ENCODE measurements at regions not wholly inside any gene's neighbourhood (a gene's known extent, or its start where the extent isn't known, plus 50 kb on each side); places are given as distances from the start of the nearest gene placed in this dataset.

DNA sequence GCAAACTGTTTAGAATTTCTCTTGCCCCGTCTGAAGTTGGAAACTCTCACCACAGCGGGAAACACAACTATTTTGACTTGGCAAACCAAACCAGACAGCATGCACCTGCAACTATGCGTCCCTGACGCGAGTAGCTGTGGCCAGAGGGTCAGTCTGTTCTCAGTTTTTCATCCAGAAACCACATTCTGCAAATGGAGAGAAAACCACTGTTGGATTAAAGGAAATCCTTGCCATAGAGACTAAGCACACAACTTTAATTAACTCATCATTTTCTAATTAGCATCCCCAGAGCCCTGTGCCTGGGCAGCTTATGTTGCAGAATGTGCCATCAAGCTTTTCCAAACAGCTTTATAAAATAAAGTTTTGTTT lies 415.7 kb upstream of the TCF4 start:
- DNase-seq (ENCODE audit: low spot score): no peak
- H3K36me3 Mint-ChIP-seq (ENCODE audit: low read depth): no peaks in the 10 kb centered on the region
- peaks cover 17% of the 10 kb centered on the region for H3K4me1 Mint-ChIP-seq (ENCODE audit: low read depth)
- H3K27me3 Mint-ChIP-seq (ENCODE audit: low read depth): no peaks in the 10 kb centered on the region
- H3K4me3 Mint-ChIP-seq (ENCODE audit: unreplicated experiment): no peak overlapping the region
- H3K9me3 Mint-ChIP-seq (ENCODE audit: low read depth): no peaks in the 10 kb centered on the region
- H3K27ac Mint-ChIP-seq (ENCODE audit: unreplicated experiment): no peak overlapping the region
- no peak for TF ChIP-seq CTCF (IDR thresholded peaks at IDR 0.05)

- H3K36me3 Mint-ChIP-seq (ENCODE audit: low read depth): no peaks in the 10 kb centered on the region
- no peak overlapping the region for H3K4me3 Mint-ChIP-seq (ENCODE audit: unreplicated experiment)
- DNase-seq (ENCODE audit: low spot score): no peak
- no peaks in the 10 kb centered on the region for H3K27me3 Mint-ChIP-seq (ENCODE audit: low read depth)
- TF ChIP-seq CTCF (IDR thresholded peaks at IDR 0.05): no peak
- no peak overlapping the region for H3K27ac Mint-ChIP-seq (ENCODE audit: unreplicated experiment)
- H3K4me1 Mint-ChIP-seq (ENCODE audit: low read depth): peaks cover 23% of the 10 kb centered on the region
- no peaks in the 10 kb centered on the region for H3K9me3 Mint-ChIP-seq (ENCODE audit: low read depth)
Measured at GRCh38 chr18:56003009-56003719, 415.2 kb upstream of the TCF4 start.

DNA sequence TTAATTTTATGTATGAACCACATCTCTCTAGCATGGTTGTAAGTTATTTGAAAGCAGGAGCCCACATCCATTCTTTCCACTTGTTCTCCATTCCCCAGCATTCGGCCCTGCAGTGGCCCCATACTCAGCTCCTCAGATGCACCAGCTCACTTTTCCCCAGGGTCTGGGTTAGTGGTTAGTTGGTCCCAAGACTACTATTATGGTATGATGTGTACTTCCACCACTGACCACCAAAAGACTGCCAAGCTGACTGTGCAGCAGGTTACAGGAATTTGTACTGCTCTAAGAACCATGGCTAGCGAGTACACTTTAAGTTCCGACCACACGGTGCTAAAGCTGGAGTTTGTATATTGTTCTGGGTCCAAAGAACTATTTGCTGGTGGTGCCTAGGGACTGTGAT lies 413.6 kb upstream of the TCF4 start:
- no peak overlapping the region for H3K4me3 Mint-ChIP-seq (ENCODE audit: unreplicated experiment)
- no peak for DNase-seq (ENCODE audit: low spot score)
- H3K27ac Mint-ChIP-seq (ENCODE audit: unreplicated experiment): no peak overlapping the region

DNA sequence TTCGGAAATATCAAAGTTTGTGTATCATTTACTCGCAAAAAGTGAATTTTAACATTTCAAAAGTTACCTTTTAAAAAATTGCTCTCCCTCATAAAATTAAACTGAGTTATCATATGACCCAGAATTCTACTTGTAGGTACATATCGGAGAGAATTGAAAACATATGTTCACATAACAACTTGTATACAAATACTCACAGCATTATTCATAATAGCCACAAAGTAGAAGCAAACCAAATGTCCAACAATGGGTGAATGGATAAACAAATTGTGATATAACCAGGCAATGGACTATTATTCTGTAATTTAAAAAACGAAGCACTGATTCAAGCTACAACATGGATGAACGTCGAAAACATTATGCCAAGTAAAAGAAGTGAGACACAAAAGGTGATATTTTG lies 412.0 kb upstream of the TCF4 start:
- DNase-seq (ENCODE audit: low spot score): no peak
- Mint-ChIP-seq H3K4me1 (ENCODE audit: low read depth) (peaks cover 38% of the 10 kb centered on the region), H3K27ac (ENCODE audit: unreplicated experiment) (no peak overlapping the region), H3K4me3 (ENCODE audit: unreplicated experiment) (no peak overlapping the region), H3K36me3 (ENCODE audit: low read depth) (no peaks in the 10 kb centered on the region), H3K9me3 (ENCODE audit: low read depth) (no peaks in the 10 kb centered on the region), H3K27me3 (ENCODE audit: low read depth) (no peaks in the 10 kb centered on the region)
- TF ChIP-seq CTCF (IDR thresholded peaks at IDR 0.05): no peak

More for the DNA sequence above, 413.6 kb upstream of the TCF4 start:
- no peak for TF ChIP-seq CTCF (IDR thresholded peaks at IDR 0.05)
- Mint-ChIP-seq H3K9me3 (ENCODE audit: low read depth) (no peaks in the 10 kb centered on the region), H3K4me1 (ENCODE audit: low read depth) (peaks cover 38% of the 10 kb centered on the region), H3K36me3 (ENCODE audit: low read depth) (no peaks in the 10 kb centered on the region), H3K27me3 (ENCODE audit: low read depth) (no peaks in the 10 kb centered on the region)

DNA sequence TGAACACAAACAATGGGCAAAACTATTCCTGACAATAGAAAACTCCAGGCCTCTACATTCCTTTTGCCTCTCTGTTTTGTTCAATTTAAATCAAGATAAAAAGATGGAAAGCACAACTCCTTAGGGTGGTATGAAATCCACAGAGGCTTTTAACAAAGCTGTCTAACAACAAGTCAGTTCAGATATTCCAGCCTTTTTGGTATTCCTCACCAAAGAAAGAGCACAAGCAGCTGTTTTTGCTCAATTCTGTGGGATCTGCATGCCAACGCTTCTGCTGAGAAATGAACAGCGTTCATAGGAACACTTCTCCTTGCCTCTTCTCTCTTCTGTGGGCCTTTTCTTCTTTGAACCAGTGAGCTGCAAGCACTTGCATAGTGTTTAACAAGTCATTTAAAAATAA lies 411.6 kb upstream of the TCF4 start:
- Mint-ChIP-seq H3K27ac (ENCODE audit: unreplicated experiment) (no peak overlapping the region), H3K9me3 (ENCODE audit: low read depth) (no peaks in the 10 kb centered on the region), H3K4me1 (ENCODE audit: low read depth) (peaks cover 38% of the 10 kb centered on the region), H3K4me3 (ENCODE audit: unreplicated experiment) (no peak overlapping the region), H3K27me3 (ENCODE audit: low read depth) (no peaks in the 10 kb centered on the region), H3K36me3 (ENCODE audit: low read depth) (no peaks in the 10 kb centered on the region)
- TF ChIP-seq CTCF (IDR thresholded peaks at IDR 0.05): no peak
- no peak for DNase-seq (ENCODE audit: low spot score)
